ENCODE measurements at regions not wholly inside any gene's neighbourhood (a gene's known extent, or its start where the extent isn't known, plus 50 kb on each side); places are given as distances from the start of the nearest gene placed in this dataset.

DNA sequence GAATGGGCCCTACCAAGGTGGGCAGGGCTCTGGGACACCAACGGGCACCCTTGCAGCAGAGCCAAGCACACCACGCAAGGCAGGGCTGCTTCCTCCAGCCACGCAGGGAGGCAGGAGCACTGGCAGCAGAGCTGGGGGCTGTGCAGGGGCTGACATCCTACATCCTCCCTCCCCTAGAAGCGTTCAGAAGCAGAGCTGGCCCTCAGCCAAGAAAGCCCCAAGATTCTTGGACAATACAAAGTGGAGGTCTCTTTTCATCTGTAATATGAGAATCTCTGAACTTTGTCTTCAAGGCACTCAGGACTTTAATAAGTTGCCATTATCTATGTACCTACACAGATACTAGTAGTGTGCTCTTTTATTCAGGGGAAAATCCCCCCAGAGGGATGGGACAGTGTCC, 128.1 kb upstream of the AGAP1 start:
- Mint-ChIP-seq H3K4me1 (ENCODE audit: low read depth) (no peaks in the 10 kb centered on the region), H3K4me3 (no peak overlapping the region), H3K36me3 (no peaks in the 10 kb centered on the region), H3K9me3 (ENCODE audit: low read depth) (no peaks in the 10 kb centered on the region), H3K27ac (no peak overlapping the region), H3K27me3 (peaks cover 5% of the 10 kb centered on the region)

GRCh38 chr2:235366390-235366789, 127.5 kb upstream of the AGAP1 start:
- Mint-ChIP-seq H3K4me3 (no peak overlapping the region), H3K27ac (no peak overlapping the region), H3K9me3 (ENCODE audit: low read depth) (no peaks in the 10 kb centered on the region), H3K27me3 (peaks cover 5% of the 10 kb centered on the region), H3K4me1 (ENCODE audit: low read depth) (no peaks in the 10 kb centered on the region), H3K36me3 (no peaks in the 10 kb centered on the region)

GRCh38 chr2:235366807-235367206, 127.0 kb upstream of the AGAP1 start:
- H3K36me3 Mint-ChIP-seq: no peaks in the 10 kb centered on the region
- no peaks in the 10 kb centered on the region for H3K4me1 Mint-ChIP-seq (ENCODE audit: low read depth)
- H3K4me3 Mint-ChIP-seq: no peak overlapping the region
- H3K27ac Mint-ChIP-seq: no peak overlapping the region
- peaks cover 5% of the 10 kb centered on the region for H3K27me3 Mint-ChIP-seq
- H3K9me3 Mint-ChIP-seq (ENCODE audit: low read depth): no peaks in the 10 kb centered on the region

- H3K27me3 Mint-ChIP-seq: peaks cover 8% of the 10 kb centered on the region
- no peak overlapping the region for H3K27ac Mint-ChIP-seq
- H3K4me3 Mint-ChIP-seq: no peak overlapping the region
- H3K36me3 Mint-ChIP-seq: no peaks in the 10 kb centered on the region
- H3K9me3 Mint-ChIP-seq (ENCODE audit: low read depth): no peaks in the 10 kb centered on the region
- no peaks in the 10 kb centered on the region for H3K4me1 Mint-ChIP-seq (ENCODE audit: low read depth)
Observed at GRCh38 chr2:235371018-235371417, 122.8 kb upstream of the AGAP1 start.

GRCh38 chr2:235373171-235373570, 120.7 kb upstream of the AGAP1 start:
- Mint-ChIP-seq H3K9me3 (ENCODE audit: low read depth) (no peaks in the 10 kb centered on the region), H3K36me3 (no peaks in the 10 kb centered on the region), H3K4me1 (ENCODE audit: low read depth) (no peaks in the 10 kb centered on the region), H3K27ac (no peak overlapping the region), H3K4me3 (no peak overlapping the region), H3K27me3 (peaks cover 7% of the 10 kb centered on the region)

DNA sequence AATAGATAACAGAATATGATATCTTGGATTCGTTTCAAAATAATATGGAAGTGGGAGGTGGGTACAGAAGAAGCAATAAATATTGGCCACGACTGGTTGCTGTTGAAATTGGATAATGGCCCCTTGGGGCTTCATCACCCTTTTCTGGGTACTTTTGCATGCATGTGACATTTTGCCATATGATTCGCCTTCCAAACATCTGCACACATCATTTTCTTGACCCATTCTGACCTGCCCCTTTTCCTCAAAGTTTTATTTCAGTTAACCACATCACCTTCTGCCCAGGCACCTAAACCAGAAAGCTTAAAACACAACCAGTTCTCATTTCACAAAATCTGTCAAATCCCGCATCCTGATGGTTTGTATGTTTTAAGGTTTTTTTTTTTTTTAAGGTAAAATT, 116.7 kb upstream of the AGAP1 start:
- no peak overlapping the region for H3K4me3 Mint-ChIP-seq
- no peaks in the 10 kb centered on the region for H3K9me3 Mint-ChIP-seq (ENCODE audit: low read depth)
- peaks cover 12% of the 10 kb centered on the region for H3K27me3 Mint-ChIP-seq
- H3K36me3 Mint-ChIP-seq: no peaks in the 10 kb centered on the region
- no peaks in the 10 kb centered on the region for H3K4me1 Mint-ChIP-seq (ENCODE audit: low read depth)
- no peak overlapping the region for H3K27ac Mint-ChIP-seq

- H3K27ac Mint-ChIP-seq: no peak overlapping the region
- H3K9me3 Mint-ChIP-seq (ENCODE audit: low read depth): no peaks in the 10 kb centered on the region
- no peaks in the 10 kb centered on the region for H3K4me1 Mint-ChIP-seq (ENCODE audit: low read depth)
- H3K36me3 Mint-ChIP-seq: no peaks in the 10 kb centered on the region
- no peak overlapping the region for H3K4me3 Mint-ChIP-seq
- peaks cover 12% of the 10 kb centered on the region for H3K27me3 Mint-ChIP-seq
Observed at GRCh38 chr2:235378246-235378645, 115.6 kb upstream of the AGAP1 start.

GRCh38 chr2:235378944-235379343, 114.9 kb upstream of the AGAP1 start:
- no peak overlapping the region for H3K4me3 Mint-ChIP-seq
- peaks cover 12% of the 10 kb centered on the region for H3K27me3 Mint-ChIP-seq
- no peaks in the 10 kb centered on the region for H3K9me3 Mint-ChIP-seq (ENCODE audit: low read depth)
- H3K27ac Mint-ChIP-seq: no peak overlapping the region
- H3K4me1 Mint-ChIP-seq (ENCODE audit: low read depth): no peaks in the 10 kb centered on the region
- H3K36me3 Mint-ChIP-seq: no peaks in the 10 kb centered on the region

DNA sequence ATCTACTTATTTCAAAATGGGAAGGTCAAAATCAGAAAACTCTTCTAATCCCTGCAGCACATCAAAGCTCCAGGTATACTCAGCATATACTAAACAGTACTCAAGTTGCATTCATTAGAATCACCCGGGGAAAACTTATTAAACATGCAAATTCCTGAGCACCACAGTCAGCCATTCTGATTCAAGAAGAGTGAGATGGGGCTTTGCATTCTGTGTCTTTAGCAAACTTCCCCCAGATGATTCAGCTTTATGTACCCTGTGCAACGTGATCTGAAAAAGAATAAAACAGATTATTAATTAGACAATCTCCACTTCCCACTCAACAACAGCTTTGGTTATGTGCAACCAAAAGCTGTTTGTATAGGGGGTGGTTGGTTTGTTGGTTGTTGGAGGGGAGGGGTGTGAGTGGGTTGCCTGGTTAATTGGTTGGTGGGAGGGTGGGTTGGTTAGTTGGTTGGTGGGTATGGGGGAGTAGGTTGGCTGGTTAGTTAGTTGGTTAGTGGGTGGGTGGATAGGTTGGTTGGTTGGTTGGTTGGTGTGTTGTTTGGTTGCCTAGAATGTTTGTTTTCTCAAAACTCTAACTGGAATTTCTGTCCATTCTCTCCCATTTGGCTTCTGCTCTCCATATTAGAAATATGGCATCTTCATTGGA, 112.5 kb upstream of the AGAP1 start:
- Mint-ChIP-seq H3K27ac (no peak overlapping the region), H3K4me3 (no peak overlapping the region), H3K27me3 (peaks cover 8% of the 10 kb centered on the region), H3K36me3 (no peaks in the 10 kb centered on the region), H3K4me1 (ENCODE audit: low read depth) (no peaks in the 10 kb centered on the region), H3K9me3 (ENCODE audit: low read depth) (no peaks in the 10 kb centered on the region)

- H3K9me3 Mint-ChIP-seq (ENCODE audit: low read depth): no peaks in the 10 kb centered on the region
- no peaks in the 10 kb centered on the region for H3K4me1 Mint-ChIP-seq (ENCODE audit: low read depth)
- H3K27me3 Mint-ChIP-seq: peaks cover 8% of the 10 kb centered on the region
- H3K36me3 Mint-ChIP-seq: no peaks in the 10 kb centered on the region
- H3K27ac Mint-ChIP-seq: no peak overlapping the region
- no peak overlapping the region for H3K4me3 Mint-ChIP-seq
Observed at GRCh38 chr2:235382179-235382578, 111.7 kb upstream of the AGAP1 start.

DNA sequence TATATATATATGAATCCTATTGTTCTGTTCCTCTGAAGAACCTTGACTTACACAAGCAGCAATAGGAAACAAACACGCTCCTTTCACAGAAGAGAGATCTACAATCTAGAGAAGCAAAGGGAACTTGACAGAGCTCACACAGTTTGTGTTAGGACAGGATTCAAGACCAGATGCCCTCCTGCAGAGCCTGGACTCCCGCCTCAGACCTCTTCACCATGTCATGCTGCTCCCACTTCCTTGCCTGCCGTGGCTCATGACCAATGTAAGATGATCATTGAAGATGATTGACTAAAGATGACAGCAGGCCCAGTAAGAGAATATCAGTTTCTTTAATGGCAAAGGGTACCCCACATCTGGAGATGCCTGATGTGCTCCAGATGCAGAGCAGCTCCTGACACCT, 111.2 kb upstream of the AGAP1 start:
- Mint-ChIP-seq H3K36me3 (no peaks in the 10 kb centered on the region), H3K4me1 (ENCODE audit: low read depth) (no peaks in the 10 kb centered on the region), H3K27me3 (peaks cover 8% of the 10 kb centered on the region), H3K9me3 (ENCODE audit: low read depth) (no peaks in the 10 kb centered on the region), H3K4me3 (no peak overlapping the region), H3K27ac (no peak overlapping the region)

DNA sequence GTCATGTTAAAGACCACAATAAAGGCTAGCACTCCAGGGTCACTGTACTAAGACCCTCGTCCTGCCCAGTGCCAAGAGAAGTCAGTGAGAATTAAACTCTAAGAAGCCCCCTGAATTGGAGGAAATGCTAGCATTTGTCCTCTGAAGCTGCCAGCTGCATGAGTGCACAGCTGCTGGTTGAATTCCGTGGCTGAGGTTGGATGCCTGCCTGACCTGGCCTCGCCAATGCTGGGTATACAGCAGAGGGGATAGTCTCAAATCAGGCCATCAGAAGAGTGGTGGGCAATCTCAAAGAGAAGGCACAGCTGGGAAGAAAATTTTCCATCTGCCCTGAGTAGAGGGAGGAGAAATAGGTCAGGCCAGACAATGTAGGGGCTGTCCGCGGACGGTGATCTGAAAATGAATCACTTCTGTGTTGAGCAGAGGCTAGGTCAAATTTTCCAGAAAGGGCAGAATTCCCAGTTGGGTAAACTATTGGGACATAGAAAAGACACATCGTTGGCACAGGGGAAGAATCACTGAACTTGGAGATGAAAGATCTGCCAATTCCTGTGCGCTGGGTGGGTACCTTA, 110.5 kb upstream of the AGAP1 start:
- Mint-ChIP-seq H3K27me3 (peaks cover 5% of the 10 kb centered on the region), H3K27ac (no peak overlapping the region), H3K4me1 (ENCODE audit: low read depth) (no peaks in the 10 kb centered on the region), H3K9me3 (ENCODE audit: low read depth) (no peaks in the 10 kb centered on the region), H3K4me3 (no peak overlapping the region), H3K36me3 (no peaks in the 10 kb centered on the region)

GRCh38 chr2:235384624-235385023, 109.2 kb upstream of the AGAP1 start:
- Mint-ChIP-seq H3K4me3 (no peak overlapping the region), H3K4me1 (ENCODE audit: low read depth) (peaks cover 2% of the 10 kb centered on the region), H3K36me3 (no peaks in the 10 kb centered on the region), H3K27me3 (peaks cover 2% of the 10 kb centered on the region), H3K9me3 (ENCODE audit: low read depth) (no peaks in the 10 kb centered on the region), H3K27ac (no peak overlapping the region)

DNA sequence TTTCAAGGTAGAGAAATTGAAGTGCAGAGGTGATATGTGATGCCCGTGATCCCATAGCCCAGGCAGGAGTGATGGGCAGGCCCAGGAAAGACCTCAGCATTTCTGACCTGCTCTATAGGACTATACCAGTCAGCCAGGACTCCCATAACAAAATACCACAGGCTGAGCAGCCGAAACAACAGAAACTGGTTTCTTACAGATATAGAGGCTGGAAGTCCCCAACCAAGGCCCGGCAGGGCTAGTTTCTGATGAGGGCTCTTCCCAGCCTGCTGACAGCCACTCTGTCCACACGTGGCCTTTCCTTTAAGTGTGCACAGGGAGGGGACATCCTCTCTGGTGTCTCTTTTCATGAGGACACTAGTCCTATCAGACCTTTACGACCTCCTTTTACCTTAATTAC, 104.2 kb upstream of the AGAP1 start:
- Mint-ChIP-seq H3K9me3 (ENCODE audit: low read depth) (no peaks in the 10 kb centered on the region), H3K4me3 (no peak overlapping the region), H3K27ac (no peak overlapping the region), H3K36me3 (no peaks in the 10 kb centered on the region), H3K4me1 (ENCODE audit: low read depth) (peaks cover 14% of the 10 kb centered on the region), H3K27me3 (peaks cover 3% of the 10 kb centered on the region)

- peak overlapping the region; percentile 38 for H3K4me3 Mint-ChIP-seq
- no peaks in the 10 kb centered on the region for H3K9me3 Mint-ChIP-seq (ENCODE audit: low read depth)
- H3K4me1 Mint-ChIP-seq (ENCODE audit: low read depth): peaks cover 14% of the 10 kb centered on the region
- no peak overlapping the region for H3K27ac Mint-ChIP-seq
- no peaks in the 10 kb centered on the region for H3K36me3 Mint-ChIP-seq
- H3K27me3 Mint-ChIP-seq: peaks cover 5% of the 10 kb centered on the region
Observed at GRCh38 chr2:235390108-235390815, 103.6 kb upstream of the AGAP1 start.

- Mint-ChIP-seq H3K4me3 (peak overlapping the region; percentile 38), H3K36me3 (no peaks in the 10 kb centered on the region), H3K4me1 (ENCODE audit: low read depth) (peaks cover 14% of the 10 kb centered on the region), H3K27me3 (peaks cover 5% of the 10 kb centered on the region), H3K9me3 (ENCODE audit: low read depth) (no peaks in the 10 kb centered on the region), H3K27ac (no peak overlapping the region)
Observed at GRCh38 chr2:235390816-235391194, 103.0 kb upstream of the AGAP1 start.
